Lower leg skin (tissue), 4 donors: ENCODE measurements at regions not wholly inside any gene's neighbourhood (a gene's known extent, or its start where the extent isn't known, plus 50 kb on each side); places are given as distances from the start of the nearest gene placed in this dataset.
A peak's percentile ranks its signal among the peaks of the same experiment; 100 is the strongest.
"Not testable (repeated sequence)": the region's sequence is repeated elsewhere in the genome, so short reads cannot be mapped to it uniquely, and the experiment has no call there.

Source experiments
- DNase-seq, 2 donors: peaks; one replicate each; pipeline ENCODE4 v3.0.0-alpha.2; 2019; ENCODE audit warnings: low spot score in 2 of 2
- H3K4me3 ChIP-seq: fragments of 200-600 bp; sonication (generic); 2 replicates; pipeline ENCODE4 v1.5.1; 2017; ENCODE audit warnings: mild to moderate bottlenecking, low read depth; ENCODE audit not compliant: poor library complexity, severe bottlenecking
- POLR2A ChIP-seq, 2 donors: fragments of 450-650 bp; IDR thresholded peaks; one replicate each; pipeline ENCODE4 v1.6.1; 2016 to 2017; ENCODE audit warnings: antibody characterized with exemption in 2 of 2, mild to moderate bottlenecking in 1 of 2, moderate library complexity in 1 of 2
- WGBS, 2 donors: methylation state at CpG; one replicate each; pipeline ENCODE4 v1.1.5; 2018; 5-methylcytosine and 5-hydroxymethylcytosine counted together
- intact Hi-C: fragments of 100-400 bp; cut with DNase I; formaldehyde crosslinking; loops from one replicate; pipeline ENCODE4 v1.15.0; 2023; ENCODE audit warnings: low total_unique reads
- TF ChIP-seq, protein P1 (sequence below), 3 donors: fragments of 450-650 bp; IDR thresholded peaks; one replicate each; pipeline ENCODE4 v1.5.1; 2016; ENCODE audit warnings: antibody characterized with exemption in 3 of 3, mild to moderate bottlenecking in 3 of 3, moderate library complexity in 2 of 3

- no peak overlapping the region for H3K4me3 ChIP-seq
- DNase-seq: peak in 1 of 2 donors; percentile 54
- no peak for TF ChIP-seq POLR2A (IDR thresholded peaks at IDR 0.05)
- TF ChIP-seq, protein P1, sequence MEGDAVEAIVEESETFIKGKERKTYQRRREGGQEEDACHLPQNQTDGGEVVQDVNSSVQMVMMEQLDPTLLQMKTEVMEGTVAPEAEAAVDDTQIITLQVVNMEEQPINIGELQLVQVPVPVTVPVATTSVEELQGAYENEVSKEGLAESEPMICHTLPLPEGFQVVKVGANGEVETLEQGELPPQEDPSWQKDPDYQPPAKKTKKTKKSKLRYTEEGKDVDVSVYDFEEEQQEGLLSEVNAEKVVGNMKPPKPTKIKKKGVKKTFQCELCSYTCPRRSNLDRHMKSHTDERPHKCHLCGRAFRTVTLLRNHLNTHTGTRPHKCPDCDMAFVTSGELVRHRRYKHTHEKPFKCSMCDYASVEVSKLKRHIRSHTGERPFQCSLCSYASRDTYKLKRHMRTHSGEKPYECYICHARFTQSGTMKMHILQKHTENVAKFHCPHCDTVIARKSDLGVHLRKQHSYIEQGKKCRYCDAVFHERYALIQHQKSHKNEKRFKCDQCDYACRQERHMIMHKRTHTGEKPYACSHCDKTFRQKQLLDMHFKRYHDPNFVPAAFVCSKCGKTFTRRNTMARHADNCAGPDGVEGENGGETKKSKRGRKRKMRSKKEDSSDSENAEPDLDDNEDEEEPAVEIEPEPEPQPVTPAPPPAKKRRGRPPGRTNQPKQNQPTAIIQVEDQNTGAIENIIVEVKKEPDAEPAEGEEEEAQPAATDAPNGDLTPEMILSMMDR (IDR thresholded peaks at IDR 0.05): no peak
- intact Hi-C loops: no loop called here
- 92 to 93% methylated on average over 10 of the region's 10 CpGs for WGBS, 2 donors
Measured at GRCh38 chr7:157475601-157476000, 138.8 kb downstream of the DNAJB6 start.

- 66 to 71% methylated on average over 8 of the region's 8 CpGs for WGBS, 2 donors
- no peak overlapping the region for H3K4me3 ChIP-seq
- TF ChIP-seq, protein P1 (IDR thresholded peaks at IDR 0.05): no peak
- no peak for TF ChIP-seq POLR2A (IDR thresholded peaks at IDR 0.05)
- intact Hi-C loops: no loop called here
- DNase-seq: no peak
Measured at GRCh38 chr7:157476201-157476600, 139.4 kb downstream of the DNAJB6 start.

GRCh38 chr7:157476654-157477549, 140.1 kb downstream of the DNAJB6 start:
- WGBS, 2 donors: 82 to 85% methylated on average over 17 of the region's 17 CpGs
- peak in 1 of 2 donors; percentile 70 for DNase-seq
- no peak for TF ChIP-seq POLR2A (IDR thresholded peaks at IDR 0.05)
- TF ChIP-seq, protein P1 (IDR thresholded peaks at IDR 0.05): no peak
- intact Hi-C loops: no loop called here
- H3K4me3 ChIP-seq: no peak overlapping the region

DNA sequence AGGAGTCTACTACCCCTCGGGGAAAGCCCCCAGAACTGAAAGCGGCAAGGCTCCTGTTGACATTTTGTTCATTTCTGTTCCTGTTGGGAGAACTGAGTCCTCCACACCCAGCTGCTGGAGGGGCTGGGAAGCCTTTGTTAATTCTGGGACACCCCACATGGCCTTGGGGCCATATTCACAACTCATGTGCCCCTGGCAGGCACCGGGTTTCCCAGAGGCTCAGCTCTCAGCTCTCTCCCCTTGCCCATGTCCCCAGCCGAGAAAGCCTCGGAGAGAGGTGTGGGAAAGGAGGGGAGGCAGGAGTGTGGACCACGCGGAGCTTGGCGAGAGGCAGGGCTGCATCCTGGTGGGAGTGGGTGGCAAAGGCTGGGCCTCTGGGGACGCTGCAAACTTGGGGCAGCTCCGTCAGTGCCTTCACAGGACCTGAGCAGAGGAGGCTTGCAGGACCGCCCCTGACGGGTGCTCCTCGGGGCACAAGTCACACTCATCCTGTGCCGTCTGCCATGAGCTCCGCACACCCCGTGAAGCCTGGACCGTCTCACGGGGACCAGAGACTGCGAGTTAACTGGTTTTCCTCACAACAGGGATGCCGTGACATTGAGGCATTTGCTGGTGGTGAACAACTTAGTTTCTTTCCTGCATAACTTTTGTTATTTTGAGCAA, 140.9 kb downstream of the DNAJB6 start:
- TF ChIP-seq POLR2A (IDR thresholded peaks at IDR 0.05): no peak
- TF ChIP-seq, protein P1 (IDR thresholded peaks at IDR 0.05): no peak
- DNase-seq: peak in 1 of 2 donors; percentile 81
- no peak overlapping the region for H3K4me3 ChIP-seq
- 66 to 69% methylated on average over 18 to 20 of the region's 20 CpGs for WGBS, 2 donors
- intact Hi-C loops: no loop called here

GRCh38 chr7:157478611-157479010, 141.8 kb downstream of the DNAJB6 start:
- 81 to 87% methylated on average over 13 of the region's 13 CpGs for WGBS, 2 donors
- intact Hi-C loops: not testable (repeated sequence)

GRCh38 chr7:157479326-157479725, 142.5 kb downstream of the DNAJB6 start:
- intact Hi-C loops: no loop called here
- H3K4me3 ChIP-seq: no peak overlapping the region
- TF ChIP-seq POLR2A (IDR thresholded peaks at IDR 0.05): no peak
- TF ChIP-seq, protein P1 (IDR thresholded peaks at IDR 0.05): no peak
- no peak for DNase-seq
- 67 to 83% methylated on average over 15 of the region's 15 CpGs for WGBS, 2 donors

More at GRCh38 chr7:157478611-157479010, 141.8 kb downstream of the DNAJB6 start:
- not testable (repeated sequence) for H3K4me3 ChIP-seq
- peak in 1 of 2 donors; percentile 59 for DNase-seq
